Endothelial cell of umbilical vein (primary cell): ENCODE measurements at regions not wholly inside any gene's neighbourhood (a gene's known extent, or its start where the extent isn't known, plus 50 kb on each side); places are given as distances from the start of the nearest gene placed in this dataset.

Experiments
- BruUV-seq: library from RNA; stranded (reverse); fragments of 400-500 nt; replicated peaks from 2 replicates; lab custom pipeline; 2021; lab: Mats Ljungman, UMichigan
- CTCF ChIA-PET: fragments of 300-600, 350-600 bp; sonication (Branson Sonifier 250); formaldehyde crosslinking; loops from one replicate; lab custom pipeline; 2021; ENCODE audit warnings: antibody characterized with exemption, inconsistent platforms; lab: Charles Lee
- POLR2A ChIA-PET: fragments of 300-600, 350-600 bp; sonication (Branson Sonifier 250); formaldehyde crosslinking; loops from one replicate; lab custom pipeline; 2021; ENCODE audit warnings: antibody characterized with exemption, inconsistent platforms; lab: Charles Lee
- DNase-seq: peaks from one replicate; pipeline ENCODE4 v3.0.0-alpha.2; 2011; ENCODE audit warnings: low read depth, low spot score
- FAIRE-seq: peaks from 2 replicates; lab custom pipeline; 2011; peaks lifted over from hg19 to GRCh38; lab: Jason Lieb, UNC
- H2AFZ ChIP-seq: 2 replicates; pipeline ENCODE4 v1.6.0; 2012; ENCODE audit warnings: low read depth, low read length, control low read depth, inconsistent platforms
- H3K27ac ChIP-seq: 2 replicates; pipeline ENCODE4 v1.5.1; 2011; ENCODE audit warnings: low read depth, mild to moderate bottlenecking, control low read depth, low read length, moderate library complexity; ENCODE audit not compliant: insufficient read depth
- H3K27me3 ChIP-seq, 2 experiments: 2 replicates each; pipeline versions ENCODE4 v1.6.0 to v1.6.1; 2011; ENCODE audit warnings: low read length in 2 of 2, mixed read lengths in 1 of 2; ENCODE audit not compliant: control insufficient read depth in 2 of 2, insufficient read depth in 2 of 2
- H3K36me3 ChIP-seq, 2 experiments: 2 replicates in 1 of 2; 3 replicates in 1 of 2; pipeline ENCODE4 v1.5.1; 2011; ENCODE audit warnings: low read length in 2 of 2, mild to moderate bottlenecking in 1 of 2, moderate library complexity in 1 of 2; ENCODE audit not compliant: control insufficient read depth in 2 of 2, insufficient read depth in 2 of 2; ENCODE audit errors: extremely low read depth in 1 of 2
- H3K4me1 ChIP-seq: 3 replicates; pipeline ENCODE4 v1.5.1; 2011; ENCODE audit warnings: mild to moderate bottlenecking, low read length; ENCODE audit not compliant: control insufficient read depth, insufficient read depth; ENCODE audit errors: extremely low read depth
- H3K4me2 ChIP-seq: 2 replicates; pipeline ENCODE4 v1.6.1; 2011; ENCODE audit warnings: low read length, control low read depth, mixed read lengths; ENCODE audit not compliant: insufficient read depth
- H3K4me3 ChIP-seq, 3 experiments: fragments of 200-600 bp in 1 of 3; sonication (generic), shearing (Covaris generic) in 1 of 3; replicated peaks in 1 of 3; 2 replicates each; pipeline ENCODE4 v1.5.1; 2011 to 2016; ENCODE audit warnings: control low read depth in 3 of 3, low read length in 3 of 3, mild to moderate bottlenecking in 2 of 3, inconsistent platforms in 1 of 3, low read depth in 1 of 3, moderate library complexity in 1 of 3; ENCODE audit not compliant: insufficient read depth in 1 of 3
- H3K79me2 ChIP-seq: 2 replicates; pipeline ENCODE4 v1.6.0; 2012; ENCODE audit warnings: low read length, inconsistent platforms; ENCODE audit not compliant: control insufficient read depth, insufficient read depth
- H3K9ac ChIP-seq: replicated peaks from 2 replicates; pipeline ENCODE3; 2011; ENCODE audit warnings: low read length, control low read depth; ENCODE audit not compliant: insufficient read depth; ENCODE audit errors: extremely low read depth
- H3K9me1 ChIP-seq: replicated peaks from 3 replicates; pipeline ENCODE4 v1.6.0; 2011; ENCODE audit warnings: mild to moderate bottlenecking, low read length; ENCODE audit not compliant: control insufficient read depth, insufficient read depth; ENCODE audit errors: extremely low read depth
- H3K9me3 ChIP-seq: replicated peaks from 2 replicates; pipeline ENCODE4 v1.5.1; 2012; ENCODE audit warnings: low read length, inconsistent platforms; ENCODE audit not compliant: control insufficient read depth, insufficient read depth
- H4K20me1 ChIP-seq: replicated peaks from 2 replicates; pipeline ENCODE3; 2011; ENCODE audit warnings: mild to moderate bottlenecking, low read length; ENCODE audit not compliant: control insufficient read depth, insufficient read depth; ENCODE audit errors: extremely low read depth
- CTCF ChIP-seq, 2 donors: IDR thresholded peaks; 1 replicate in 1 of 2; 2 replicates in 1 of 2; pipeline ENCODE4 v1.5.1; 2011; ENCODE audit warnings: low read length in 2 of 2, mild to moderate bottlenecking in 2 of 2, moderate library complexity in 2 of 2, control low read depth in 1 of 2, inconsistent platforms in 1 of 2, low read depth in 1 of 2; ENCODE audit not compliant: insufficient read depth in 1 of 2; ENCODE audit errors: extremely low read depth in 1 of 2
- EZH2 ChIP-seq: IDR thresholded peaks from 2 replicates; pipeline ENCODE4 v1.6.1; 2012; ENCODE audit warnings: borderline replicate concordance, low read depth, mild to moderate bottlenecking, moderate library complexity, low read length, inconsistent platforms; ENCODE audit not compliant: severe bottlenecking
- FOS ChIP-seq: IDR thresholded peaks from 2 replicates; pipeline ENCODE4 v1.6.1; 2011; ENCODE audit warnings: mild to moderate bottlenecking, low read length, moderate library complexity, borderline replicate concordance; ENCODE audit not compliant: insufficient read depth
- GATA2 ChIP-seq: IDR thresholded peaks from 2 replicates; pipeline ENCODE4 v1.7.0; 2011; ENCODE audit warnings: low read depth, mild to moderate bottlenecking, moderate library complexity, mixed read lengths, low read length; ENCODE audit not compliant: insufficient read length, insufficient read depth
- JUN ChIP-seq: IDR thresholded peaks from 2 replicates; pipeline ENCODE4 v1.6.1; 2011; ENCODE audit warnings: borderline replicate concordance, low read depth; ENCODE audit not compliant: insufficient read length, insufficient read depth
- MAX ChIP-seq: IDR thresholded peaks from 2 replicates; pipeline ENCODE4 v1.6.1; 2011; ENCODE audit not compliant: insufficient read depth, insufficient read length
- MYC ChIP-seq: IDR thresholded peaks from one replicate; pipeline ENCODE4 v1.6.1; 2011; ENCODE audit warnings: mild to moderate bottlenecking, low read depth, low read length
- POLR2A ChIP-seq: IDR thresholded peaks from 2 replicates; pipeline ENCODE4 v1.6.1; 2012; ENCODE audit warnings: low read depth, mild to moderate bottlenecking, control low read depth, low read length
- POLR2AphosphoS5 ChIP-seq: IDR thresholded peaks from 2 replicates; pipeline ENCODE4 v1.6.1; 2012; ENCODE audit warnings: low read depth, mild to moderate bottlenecking, control low read depth, low read length, moderate library complexity; ENCODE audit not compliant: insufficient read depth
- dilution Hi-C: fragments of 300-500 bp; cut with MboI; formaldehyde crosslinking; loops from one replicate; pipeline ENCODE4 v1.15.0; 2019; ENCODE audit warnings: low sequenced_read_pairs; ENCODE audit not compliant: extremely low pct_ligation_motif_present
- intact Hi-C: fragments of 100-400 bp; cut with micrococcal nuclease; formaldehyde crosslinking; loops from one replicate; pipeline ENCODE4 v1.10.0; 2022

- Histone ChIP-seq H3K4me3 (no peak overlapping the region), H3K27ac (no peak overlapping the region), H3K27me3 (no peaks in the 10 kb centered on the region), H3K4me1 (no peaks in the 10 kb centered on the region), H3K9me3 (no peaks in the 10 kb centered on the region), H3K9ac (no peak overlapping the region), H3K36me3 (no peaks in the 10 kb centered on the region), H2AFZ (no peak overlapping the region), H3K4me2 (no peak overlapping the region), H4K20me1 (no peaks in the 10 kb centered on the region), H3K79me2 (no peaks in the 10 kb centered on the region), H3K9me1 (no peaks in the 10 kb centered on the region)
- no peak for DNase-seq
- no TSS peak for BruUV-seq
- TF ChIP-seq MYC (no peak), GATA2 (no peak), POLR2AphosphoS5 (no peak), EZH2 (no peak), POLR2A (no peak), CTCF (IDR thresholded peaks at IDR 0.05; ENCODE audit: extremely low read depth in 1 of 2, insufficient read depth in 1 of 2, low read depth in 1 of 2, low read length in 2 of 2) (no peak), MAX (no peak), JUN (no peak), FOS (no peak)
- FAIRE-seq = no peak
- ChIA-PET CTCF (interaction anchor here (1.2 kb wide), 1 partner anchor 17 kb away, joined by 3 read pairs; no protein-coding TSS in a partner anchor), POLR2A (no interaction called here)
- dilution Hi-C loops = no loop called here
- intact Hi-C loops = no loop called here
Observed at GRCh38 chr7:98728555-98728954, 111.5 kb downstream of the NPTX2 start.
